ENCODE measurements at regions not wholly inside any gene's neighbourhood (a gene's known extent, or its start where the extent isn't known, plus 50 kb on each side); places are given as distances from the start of the nearest gene placed in this dataset.
"Not testable (repeated sequence)": the region's sequence is repeated elsewhere in the genome, so short reads cannot be mapped to it uniquely, and the experiment has no call there.

DNA sequence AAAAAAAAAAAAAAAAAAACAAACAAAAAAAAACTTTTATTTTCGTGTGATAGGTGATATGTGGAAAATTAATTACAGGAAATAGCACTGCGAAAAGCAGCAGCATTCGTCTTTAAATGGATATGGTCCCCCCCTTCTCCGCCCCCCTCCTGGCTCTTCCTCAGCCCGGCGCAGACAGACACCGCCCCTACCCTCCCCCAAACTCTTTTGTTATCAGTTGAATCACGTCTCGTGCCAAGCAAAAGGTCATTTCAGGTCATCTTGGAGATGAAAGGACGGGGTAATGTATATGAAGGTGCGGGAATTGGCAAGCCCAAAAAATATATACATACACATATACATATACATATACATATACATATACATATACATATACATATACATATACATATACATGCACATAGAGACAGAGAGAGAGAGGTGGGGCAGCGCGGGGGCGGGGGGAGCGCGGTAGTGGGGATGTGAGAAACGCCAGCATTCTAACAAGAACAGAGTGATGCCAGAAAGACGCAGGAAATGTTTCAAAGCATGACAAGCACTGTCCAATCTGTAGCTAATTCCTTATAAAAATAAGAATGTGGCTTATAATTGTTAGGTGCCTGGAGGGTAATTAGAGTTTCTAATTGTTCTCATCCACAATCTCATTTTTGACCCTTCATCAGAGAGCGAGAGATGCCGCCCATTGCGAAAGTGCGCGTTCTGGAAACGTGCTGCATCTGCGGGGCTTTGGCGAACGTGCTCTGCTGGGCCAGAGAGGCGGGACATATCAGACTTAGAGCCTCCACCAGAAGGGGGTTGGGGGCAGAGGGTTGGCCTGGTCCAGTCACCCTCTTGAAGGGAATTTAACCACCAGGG lies 214.5 kb upstream of the UBASH3B start:
- peak; percentile 70 for DNase-seq

GRCh38 chr11:122439866-122440810 lies 215.4 kb upstream of the UBASH3B start:
- peak; percentile 70 for DNase-seq

DNA sequence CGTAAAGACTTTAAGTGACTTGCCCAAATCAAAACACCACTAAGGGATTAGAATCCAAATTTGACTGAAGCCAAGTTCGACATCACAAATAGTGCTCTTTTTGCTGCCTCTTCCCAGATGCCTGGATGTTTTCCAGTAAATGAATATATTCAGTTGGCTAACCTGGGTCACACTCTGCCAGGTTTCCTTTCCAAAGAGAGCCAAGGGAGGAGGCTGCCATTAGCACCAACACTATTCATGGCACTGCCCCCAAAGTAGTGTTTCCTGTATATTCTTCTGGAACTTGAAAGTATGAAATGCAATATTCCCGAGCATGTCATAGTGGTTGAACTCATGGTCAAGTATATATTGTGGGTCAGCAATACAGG lies 219.3 kb upstream of the UBASH3B start:
- no peak for DNase-seq

DNA sequence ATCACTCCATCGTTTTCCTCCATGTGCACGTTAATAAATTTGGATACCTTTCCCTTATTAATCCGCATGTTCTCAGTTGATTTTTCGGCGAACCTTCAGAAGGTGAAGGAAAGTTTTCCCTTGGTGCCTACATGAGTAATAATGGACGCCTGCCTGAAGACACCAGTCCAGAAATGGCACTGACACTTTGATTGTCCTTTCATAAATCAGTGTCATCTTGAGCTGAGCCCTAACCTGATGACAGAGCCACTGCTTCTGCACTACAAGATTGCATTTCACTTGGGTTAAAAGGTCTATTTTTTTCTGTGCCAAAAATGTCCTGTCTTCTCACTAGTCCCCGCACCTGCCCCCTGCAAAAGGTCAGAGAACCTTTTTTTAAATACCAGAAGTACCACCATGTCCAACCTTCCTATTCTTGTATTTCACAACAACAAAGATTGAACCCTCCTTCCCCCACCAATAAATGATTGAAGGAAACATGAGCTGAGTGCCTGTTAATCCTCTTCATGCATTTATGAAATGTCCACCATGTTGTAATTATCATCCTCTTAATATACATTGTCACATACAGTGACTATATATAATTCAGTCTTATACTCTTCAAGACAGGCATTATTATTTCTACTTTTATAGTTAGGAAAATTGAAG lies 219.9 kb upstream of the UBASH3B start:
- no peak for DNase-seq

DNA sequence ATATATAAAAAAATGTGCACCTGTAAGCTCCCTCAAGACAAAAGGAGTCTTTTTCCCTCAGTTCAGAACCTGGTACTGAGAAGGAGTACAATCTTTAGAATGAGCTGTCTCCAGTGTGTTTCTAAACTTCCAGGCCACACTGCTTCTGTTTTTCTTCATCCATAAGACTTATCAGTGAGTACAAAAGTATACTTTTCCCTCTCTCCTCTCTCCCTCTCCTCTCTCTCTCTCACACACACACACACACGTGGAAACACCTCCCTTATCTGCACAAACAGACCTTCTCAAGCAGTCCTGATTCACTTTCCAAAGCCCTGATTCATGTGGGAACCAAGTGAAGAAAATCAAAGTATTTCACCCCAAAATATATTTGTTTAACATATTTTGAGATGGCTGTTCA lies 220.7 kb upstream of the UBASH3B start:
- no peak for DNase-seq

- no peak for DNase-seq
These were observed 225.0 kb upstream of the UBASH3B start for GRCh38 chr11:122430490-122430889.

- DNase-seq = no peak
These were observed 229.4 kb upstream of the UBASH3B start for GRCh38 chr11:122426073-122426472.

- DNase-seq = no peak
These were observed 230.9 kb upstream of the UBASH3B start for GRCh38 chr11:122424636-122425035.

DNA sequence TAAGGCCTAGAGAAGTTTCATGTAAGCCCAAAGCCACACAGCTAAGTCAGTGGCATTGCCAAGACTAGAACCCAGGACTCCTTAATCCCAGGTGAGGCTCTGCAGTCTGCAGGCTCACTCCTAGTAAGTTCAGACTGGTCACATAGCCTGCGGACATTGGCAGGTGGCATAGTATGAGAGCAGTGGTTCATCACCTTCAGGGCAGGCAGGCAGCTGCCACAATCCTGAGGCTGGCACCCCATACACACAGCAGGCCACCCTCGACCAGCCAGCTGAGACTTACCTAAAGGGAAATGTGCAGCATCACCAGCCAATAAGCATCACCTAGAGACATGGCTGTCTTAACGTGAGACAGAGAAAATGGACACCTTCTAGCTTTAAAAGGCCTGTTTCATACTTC lies 231.6 kb upstream of the UBASH3B start:
- no peak for DNase-seq

DNA sequence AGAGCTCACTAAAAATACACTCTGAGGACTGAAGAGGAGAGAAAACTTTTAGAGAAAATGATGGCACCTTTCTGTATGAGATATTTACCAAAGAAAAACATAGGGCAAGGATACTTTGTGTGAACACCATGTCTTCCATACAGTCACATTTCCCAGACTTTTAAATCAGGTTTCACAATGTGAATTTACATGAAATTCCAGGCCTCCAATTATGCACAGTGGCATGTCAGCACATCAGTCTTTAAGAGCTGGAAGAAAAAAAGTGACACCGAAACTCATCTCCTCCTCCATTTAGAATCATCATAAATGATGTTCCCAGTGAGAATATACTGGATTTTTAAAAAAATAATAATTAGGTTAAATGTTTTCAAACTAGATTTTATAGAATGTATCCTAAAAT lies 232.2 kb upstream of the UBASH3B start:
- no peak for DNase-seq

GRCh38 chr11:122422682-122423081 lies 232.8 kb upstream of the UBASH3B start:
- DNase-seq = no peak

DNA sequence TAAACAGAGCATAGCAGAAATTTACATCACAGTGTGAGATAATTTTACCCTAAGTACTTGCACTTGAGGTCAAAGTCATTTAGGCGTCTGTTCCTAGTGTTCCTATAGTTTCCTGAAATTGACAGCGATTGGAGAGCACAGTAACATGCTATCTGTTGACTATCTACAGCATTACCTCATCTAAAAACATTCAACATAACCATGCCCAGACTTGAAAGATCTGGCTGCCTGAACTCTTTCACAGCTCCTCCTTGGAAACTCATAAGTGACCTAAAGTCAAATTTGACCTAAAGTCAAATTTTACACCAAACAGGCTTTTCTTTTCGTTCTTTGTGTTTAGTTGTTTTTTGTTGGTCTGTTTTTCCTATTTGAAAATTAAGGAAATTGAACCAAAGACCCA lies 233.8 kb upstream of the UBASH3B start:
- DNase-seq = no peak

- no peak for DNase-seq
These were observed 237.5 kb upstream of the UBASH3B start for GRCh38 chr11:122418032-122418431.

DNA sequence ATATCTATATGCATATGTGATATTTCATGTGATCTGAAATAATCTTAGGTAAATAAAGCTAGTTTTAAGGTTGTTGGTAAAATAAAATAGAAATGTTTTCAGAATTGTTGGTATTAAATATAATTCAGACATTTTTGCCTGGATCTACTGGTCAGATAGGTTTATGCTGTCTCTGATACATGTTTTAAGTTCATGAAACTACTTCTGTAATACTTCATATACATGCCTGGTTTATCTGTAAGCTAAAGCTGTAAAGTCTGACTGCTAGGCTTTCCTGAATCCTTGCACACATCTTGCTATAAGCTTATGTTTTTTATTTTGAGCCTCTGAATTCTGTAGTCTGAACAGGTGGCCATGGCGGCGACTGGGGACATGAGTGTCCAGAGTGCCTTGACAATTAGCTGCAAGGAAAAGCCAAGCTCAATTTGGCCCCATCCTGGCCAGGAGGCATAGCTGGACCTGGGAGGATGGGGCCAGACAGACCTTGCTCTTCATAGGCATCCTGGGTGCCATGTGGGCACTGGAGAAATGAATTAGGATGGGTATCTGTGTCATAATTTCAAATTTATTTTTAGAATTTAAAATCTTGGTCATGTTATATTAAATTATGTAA lies 241.0 kb upstream of the UBASH3B start:
- DNase-seq = no peak

DNA sequence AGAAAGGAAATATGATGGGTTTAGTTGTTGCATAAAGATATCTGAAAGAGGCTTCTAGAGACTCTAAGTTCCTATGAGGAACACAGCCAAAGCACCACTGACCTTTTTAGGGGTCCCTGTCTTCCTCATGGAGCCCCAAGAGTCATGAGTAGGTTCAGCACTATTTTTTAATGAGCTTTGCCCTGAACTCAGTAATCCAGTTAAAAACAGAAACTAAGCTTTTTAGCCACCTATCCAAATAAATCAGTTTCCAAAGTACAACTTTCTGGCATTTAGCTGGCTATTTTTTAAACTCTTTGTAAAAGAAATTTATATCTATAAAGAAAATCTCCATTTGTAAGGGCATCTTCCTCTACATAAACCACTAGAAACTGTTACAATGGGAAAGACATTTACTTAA lies 241.8 kb upstream of the UBASH3B start:
- no peak for DNase-seq

DNA sequence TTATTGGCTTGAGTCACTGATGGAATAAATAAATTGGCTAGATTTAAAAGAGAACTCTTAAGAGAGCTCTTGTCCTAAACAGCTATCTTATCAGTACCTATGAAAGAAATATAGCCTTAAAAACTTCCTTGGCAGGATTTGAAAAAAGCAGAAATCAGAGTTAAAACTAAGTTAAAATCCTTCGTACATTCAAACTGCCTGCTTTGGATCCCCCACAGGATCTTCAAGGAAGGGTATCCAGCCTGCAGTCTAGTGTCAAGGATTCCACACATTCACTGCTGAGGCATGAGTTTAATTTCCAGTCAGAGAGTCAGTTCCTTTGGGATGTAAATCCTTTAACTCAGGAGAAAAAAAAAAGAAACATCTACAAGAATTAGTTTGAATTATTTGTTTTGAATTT lies 242.9 kb upstream of the UBASH3B start:
- DNase-seq = no peak

GRCh38 chr11:122406466-122406865 lies 249.1 kb upstream of the UBASH3B start:
- no peak for DNase-seq

DNA sequence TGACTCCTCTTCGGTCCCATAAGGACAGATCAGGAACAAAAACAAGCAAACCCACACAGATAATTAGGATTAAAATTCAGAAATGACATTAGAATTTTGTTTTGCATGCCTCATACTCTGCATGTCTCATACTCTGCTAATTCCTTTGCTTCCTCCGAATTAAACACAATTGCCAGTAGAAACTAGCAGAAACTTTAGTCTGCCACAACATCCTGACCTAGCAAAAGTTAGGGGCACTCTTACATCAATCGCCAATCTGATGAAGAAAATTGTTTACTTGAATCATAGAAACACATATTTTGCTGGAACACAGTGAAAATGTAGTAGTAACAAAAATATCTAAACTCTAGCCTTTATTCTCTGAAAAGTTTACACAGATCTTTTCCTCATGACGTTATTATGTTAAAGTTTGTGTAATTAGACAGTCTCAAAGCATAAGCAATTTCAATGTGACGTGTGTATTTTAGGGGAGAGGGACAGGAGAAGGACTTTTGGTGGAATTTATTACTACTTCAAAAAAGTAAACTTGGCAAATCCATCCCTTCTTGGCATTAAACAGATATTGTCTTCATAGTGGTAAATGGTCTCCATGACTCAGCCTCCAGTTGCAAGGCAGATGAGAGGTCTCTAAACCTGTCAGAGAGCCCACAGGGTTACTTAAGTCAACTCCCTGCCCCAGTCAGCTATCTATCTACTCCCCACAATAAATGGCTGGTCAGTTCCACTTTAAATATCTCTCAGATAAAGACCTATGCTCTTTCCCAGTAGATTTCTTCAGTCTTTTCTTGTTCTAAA lies 249.8 kb upstream of the UBASH3B start:
- no peak for DNase-seq

- no peak for DNase-seq
These were observed 251.0 kb upstream of the UBASH3B start for GRCh38 chr11:122404571-122404970.

GRCh38 chr11:122401581-122401980 lies 253.9 kb upstream of the UBASH3B start:
- not testable (repeated sequence) for DNase-seq

GRCh38 chr11:122399375-122399774 lies 256.1 kb upstream of the UBASH3B start:
- no peak for DNase-seq

GRCh38 chr11:122398851-122399250 lies 256.7 kb upstream of the UBASH3B start:
- DNase-seq = no peak

Measured in midbrain (tissue), 1 donor.